ENCODE measurements at regions not wholly inside any gene's neighbourhood (a gene's known extent, or its start where the extent isn't known, plus 50 kb on each side); places are given as distances from the start of the nearest gene placed in this dataset.

DNA sequence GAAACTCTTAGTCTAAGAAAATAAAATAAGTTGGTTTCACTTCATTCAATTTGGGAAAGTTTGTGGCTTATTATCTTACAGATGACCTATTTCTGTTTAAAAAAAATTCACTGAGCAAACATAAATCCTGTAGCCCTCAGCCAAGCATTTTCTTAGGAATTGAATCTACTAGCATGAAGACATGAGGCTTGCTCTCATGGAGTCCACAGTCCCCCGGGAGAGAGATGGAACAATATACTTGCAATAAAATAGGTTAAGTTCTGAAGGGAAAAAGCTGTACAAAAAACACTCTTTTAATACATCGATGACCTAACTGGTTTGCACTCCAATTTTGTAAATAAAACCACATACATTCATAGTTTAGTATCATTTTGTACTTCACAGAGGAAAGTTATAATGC, 642.6 kb upstream of the FAM241A start (continued):
- TF ChIP-seq RBBP5 (IDR thresholded peaks at IDR 0.05; ENCODE audit: borderline replicate concordance, low read depth, low read length) (no peak), SIX5 (IDR thresholded peaks at IDR 0.05; ENCODE audit: low read depth, low read length) (no peak)
